GM12878 (cell line): ENCODE measurements at regions not wholly inside any gene's neighbourhood (a gene's known extent, or its start where the extent isn't known, plus 50 kb on each side); places are given as distances from the start of the nearest gene placed in this dataset.

Experiments
- ATAC-seq: fragments of 200-7000 bp; cut with Tn5 transposase; 3 replicates; pipeline ENCODE4 v1.9.1; 2020; ENCODE audit warnings: mild to moderate bottlenecking, moderate library complexity
- BruUV-seq: library from RNA; stranded (reverse); fragments of 400-500 nt; replicated peaks from 2 replicates; lab custom pipeline; 2021; lab: Mats Ljungman, UMichigan
- CTCF ChIA-PET: fragments of 300-600 bp; sonication (Branson Sonifier 250); formaldehyde crosslinking; extraction: SDS; loops from one replicate; lab custom pipeline; 2021; ENCODE audit warnings: inconsistent platforms; lab: Yijun Ruan, JAX
- POLR2A ChIA-PET: fragments of 350-600 bp; formaldehyde crosslinking; extraction: SDS; loops from one replicate; lab custom pipeline; 2021; ENCODE audit warnings: inconsistent platforms; lab: Charles Lee
- RAD21 ChIA-PET: fragments of 300-600 bp; sonication (Branson Sonifier 250); formaldehyde crosslinking; loops from one replicate; lab custom pipeline; 2023; ENCODE audit warnings: antibody characterized with exemption; ENCODE audit not compliant: unreplicated experiment; lab: Charles Lee
- SMC1A ChIA-PET: fragments of 300-600 bp; sonication (Branson Sonifier 250); formaldehyde crosslinking; loops from one replicate; lab custom pipeline; 2023; ENCODE audit not compliant: unreplicated experiment, uncharacterized antibody; lab: Charles Lee
- DNase-seq: peaks from one replicate; pipeline ENCODE4 v3.0.0-alpha.2; 2011; ENCODE audit warnings: low read depth, low spot score
- FAIRE-seq: peaks from 3 replicates; lab custom pipeline; 2011; peaks lifted over from hg19 to GRCh38; lab: Jason Lieb, UNC
- H2AFZ ChIP-seq: 2 replicates; pipeline ENCODE4 v1.6.0; 2011; ENCODE audit warnings: low read depth, low read length, control low read depth; ENCODE audit not compliant: control insufficient read depth
- H3K27ac ChIP-seq: 2 replicates; pipeline ENCODE4 v1.5.1; 2011; ENCODE audit warnings: control low read depth; ENCODE audit not compliant: control insufficient read depth, insufficient read depth
- H3K27me3 ChIP-seq, 2 experiments: replicated peaks in 1 of 2; 2 replicates each; pipeline versions ENCODE4 v1.6.0 to v1.6.1; 2011; ENCODE audit warnings: low read length in 1 of 2; ENCODE audit not compliant: control insufficient read depth in 2 of 2, insufficient read depth in 2 of 2
- H3K36me3 ChIP-seq, 2 experiments: 2 replicates each; pipeline ENCODE4 v1.5.1; 2011; ENCODE audit warnings: low read length in 1 of 2; ENCODE audit not compliant: control insufficient read depth in 2 of 2, insufficient read depth in 2 of 2
- H3K4me1 ChIP-seq: 2 replicates; pipeline ENCODE4 v1.6.1; 2011; ENCODE audit warnings: mild to moderate bottlenecking, low read length, moderate library complexity, mixed read lengths; ENCODE audit not compliant: control insufficient read depth, insufficient read depth
- H3K4me2 ChIP-seq: 2 replicates; pipeline ENCODE4 v1.6.0; 2011; ENCODE audit warnings: control low read depth; ENCODE audit not compliant: control insufficient read depth, insufficient read depth
- H3K4me3 ChIP-seq: fragments of 200-600 bp; sonication (generic); 2 replicates; pipeline ENCODE4 v1.5.1; 2016
- H3K79me2 ChIP-seq: 2 replicates; pipeline ENCODE4 v1.6.0; 2011; ENCODE audit warnings: low read length; ENCODE audit not compliant: control insufficient read depth, insufficient read depth
- H3K9ac ChIP-seq: 2 replicates; pipeline ENCODE4 v1.8.0; 2011; ENCODE audit warnings: low read length, control low read depth, mixed read lengths; ENCODE audit not compliant: control insufficient read depth, insufficient read depth
- H3K9me3 ChIP-seq: replicated peaks from 3 replicates; pipeline ENCODE4 v1.5.1; 2011; ENCODE audit warnings: mild to moderate bottlenecking, low read length; ENCODE audit not compliant: control insufficient read depth, insufficient read depth
- H4K20me1 ChIP-seq: 2 replicates; pipeline ENCODE4 v1.6.0; 2011; ENCODE audit not compliant: control insufficient read depth, insufficient read depth
- CHD2 ChIP-seq: IDR thresholded peaks from 2 replicates; pipeline ENCODE4 v1.6.1; 2011; ENCODE audit warnings: low read depth, low read length, improper control_type of control experiment, borderline replicate concordance
- HDAC2 ChIP-seq: fragments of 200-600 bp; sonication (generic); IDR thresholded peaks from 2 replicates; pipeline ENCODE4 v1.6.1; 2017
- KLF5 ChIP-seq: fragments of 450-650 bp; IDR thresholded peaks from 2 replicates; pipeline ENCODE4 v1.6.1; 2014; ENCODE audit warnings: mild to moderate bottlenecking; ENCODE audit not compliant: partially characterized antibody
- MEF2B ChIP-seq: fragments of 450-650 bp; IDR thresholded peaks from 2 replicates; pipeline ENCODE4 v1.6.1; 2018; ENCODE audit warnings: mild to moderate bottlenecking, moderate library complexity; ENCODE audit not compliant: partially characterized antibody, poor library complexity, severe bottlenecking
- NRF1 ChIP-seq: conservative IDR thresholded peaks from 2 replicates; pipeline ENCODE4 v1.6.1; 2011; ENCODE audit warnings: mild to moderate bottlenecking, low read depth, low read length, improper control_type of control experiment
- PAX5 ChIP-seq: IDR thresholded peaks from 2 replicates; pipeline ENCODE4 v1.6.1; 2011; ENCODE audit warnings: low read depth, low read length, borderline replicate concordance
- PML ChIP-seq: IDR thresholded peaks from 2 replicates; pipeline ENCODE4 v1.6.1; 2012; ENCODE audit warnings: low read length, inconsistent platforms
- RELA ChIP-seq: fragments of 450-650 bp; IDR thresholded peaks from 2 replicates; pipeline ENCODE4 v1.8.0; 2014; ENCODE audit warnings: borderline replicate concordance; ENCODE audit not compliant: partially characterized antibody
- STAT3 ChIP-seq: IDR thresholded peaks from 2 replicates; pipeline ENCODE4 v1.6.1; 2011; ENCODE audit warnings: low read depth, low read length, improper control_type of control experiment
- TAF1 ChIP-seq: IDR thresholded peaks from 2 replicates; pipeline ENCODE4 v1.6.1; 2011; ENCODE audit warnings: mild to moderate bottlenecking, low read depth, low read length, borderline replicate concordance
- WGBS: methylation state at CpG from one replicate; pipeline ENCODE4 v1.1.6; 2016; ENCODE audit warnings: low lambda C conversion rate; ENCODE audit not compliant: insufficient replicate concordance, insufficient coverage; ENCODE audit errors: missing lambda C conversion rate; 5-methylcytosine and 5-hydroxymethylcytosine counted together
- in situ Hi-C: fragments of 300-500 bp; cut with MboI; formaldehyde crosslinking; loops from 9 replicates; pipeline ENCODE4 v1.14.3; 2018; ENCODE audit warnings: mixed read lengths
- intact Hi-C: fragments of 100-400 bp; cut with micrococcal nuclease; formaldehyde crosslinking; loops from one replicate; pipeline ENCODE4 v1.14.2; 2022; ENCODE audit not compliant: unreplicated experiment

DNA sequence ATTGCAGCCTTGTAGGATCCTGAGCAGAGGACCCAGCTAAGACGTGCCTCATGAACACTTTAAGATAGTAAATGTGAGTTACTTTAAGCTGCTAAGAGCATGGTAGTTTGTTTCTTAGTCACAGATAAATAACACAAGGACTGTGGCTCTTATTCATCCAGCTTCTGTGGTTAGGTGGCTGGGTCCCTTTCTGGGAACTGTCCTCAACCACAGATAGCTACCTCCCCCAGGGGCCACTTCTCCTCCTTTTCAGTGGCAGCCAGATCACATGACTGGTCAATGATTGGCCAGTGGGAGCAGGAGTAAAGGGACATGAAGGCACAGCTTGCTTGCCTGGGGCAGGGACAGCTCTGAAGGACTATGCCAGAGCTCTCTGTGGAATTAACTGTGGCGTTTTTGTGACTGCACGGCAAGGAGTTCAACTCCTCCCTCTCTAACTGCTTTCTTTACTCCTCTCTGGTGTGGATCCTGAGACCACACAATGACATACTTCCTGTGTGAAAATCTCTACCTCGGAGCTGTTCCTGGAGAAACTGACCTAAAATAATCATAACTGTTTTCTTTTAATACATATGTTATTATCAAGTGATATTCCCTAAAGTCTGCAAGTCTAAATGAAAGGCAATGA is 76.5 kb downstream of the NRN1 start:
- H3K79me2 ChIP-seq: no peaks in the 10 kb centered on the region
- SMC1A ChIA-PET: no interaction called here
- H3K4me1 ChIP-seq: no peaks in the 10 kb centered on the region
- H3K4me3 ChIP-seq: no peak overlapping the region
- H3K27ac ChIP-seq: no peak overlapping the region
- BruUV-seq: no TSS peak
- H3K9ac ChIP-seq: no peak overlapping the region
- RAD21 ChIA-PET: no interaction called here
- H3K9me3 ChIP-seq: no peaks in the 10 kb centered on the region
- in situ Hi-C loops (no loop called here), intact Hi-C loops (no loop called here)
- H3K36me3 ChIP-seq: no peaks in the 10 kb centered on the region
- no peaks in the 10 kb centered on the region for H4K20me1 ChIP-seq
- no peak overlapping the region for H2AFZ ChIP-seq
- ATAC-seq: no peak
- DNase-seq: no peak
- H3K4me2 ChIP-seq: no peak overlapping the region
- WGBS: 8% methylated on average over 4 of the region's 4 CpGs
- TF ChIP-seq STAT3 (no peak), TAF1 (no peak), KLF5 (no peak), RELA (no peak), PAX5 (no peak), MEF2B (no peak), CHD2 (no peak), NRF1 (no peak), HDAC2 (no peak), PML (no peak)
- no peak for FAIRE-seq
- 0 out of 4 replicates have a peak, but pooled peaks cover 0 to 2% of the 10 kb centered on the region in 2 experiments for H3K27me3 ChIP-seq
- CTCF ChIA-PET: interaction anchor here (1.6 kb wide), 1 partner anchor 110 kb away, joined by 3 read pairs; no protein-coding TSS in a partner anchor
- POLR2A ChIA-PET: no interaction called here
